Right atrium auricular region (tissue), 2 donors: ENCODE measurements at regions not wholly inside any gene's neighbourhood (a gene's known extent, or its start where the extent isn't known, plus 50 kb on each side); places are given as distances from the start of the nearest gene placed in this dataset.

Source experiments
- DNase-seq: peaks from one replicate; pipeline ENCODE4 v3.0.0-alpha.2; 2019; ENCODE audit warnings: low spot score
- H3K27ac ChIP-seq, 2 donors: fragments of 200-600 bp; sonication (generic); 1 replicate in 1 of 2; 2 replicates in 1 of 2; pipeline ENCODE4 v1.5.1; 2016 to 2019
- H3K27me3 ChIP-seq, 2 donors: fragments of 200-600 bp; sonication (generic); one replicate each; pipeline versions ENCODE4 v1.5.1 to v1.6.0; 2017 to 2019
- H3K36me3 ChIP-seq: fragments of 200-600 bp; sonication (generic); one replicate; pipeline ENCODE4 v1.5.1; 2016
- H3K4me1 ChIP-seq, 2 donors: fragments of 200-600 bp; sonication (generic); one replicate each; pipeline versions ENCODE4 v1.5.1 to v1.6.0; 2017 to 2019
- H3K4me3 ChIP-seq, 2 donors: fragments of 200-600 bp; sonication (generic); 1 replicate in 1 of 2; 2 replicates in 1 of 2; pipeline ENCODE4 v1.5.1; 2017 to 2019; ENCODE audit warnings: mild to moderate bottlenecking in 1 of 2, moderate library complexity in 1 of 2
- H3K9me3 ChIP-seq, 2 donors: fragments of 200-600 bp; sonication (generic); one replicate each; pipeline ENCODE4 v1.5.1; 2019
- CTCF ChIP-seq, 2 donors: fragments of 200-600 bp; sonication (generic); IDR thresholded peaks; one replicate each; pipeline ENCODE4 v1.5.1; 2019; ENCODE audit warnings: antibody characterized with exemption in 2 of 2

DNA sequence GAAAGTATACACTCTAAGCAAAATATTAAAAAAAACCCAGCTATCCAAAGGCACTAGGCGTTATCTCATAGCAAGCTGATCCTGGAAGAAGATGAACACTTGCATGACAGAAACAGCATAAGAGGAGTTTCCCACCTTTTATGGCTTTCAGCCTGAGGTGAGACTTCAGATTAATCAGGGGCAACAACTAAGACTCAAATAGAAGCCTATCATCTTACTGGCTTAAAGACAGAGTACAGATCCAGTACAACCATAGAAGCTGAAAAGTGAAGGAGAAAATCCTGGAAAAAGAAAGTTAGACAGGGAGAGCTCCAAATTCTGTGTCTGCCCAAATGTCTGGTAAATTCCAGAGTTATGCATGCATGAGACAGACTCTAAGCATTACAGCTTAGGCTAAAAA lies 360.8 kb upstream of the KCNN2 start:
- Histone ChIP-seq H3K4me3 (no peak overlapping the region), H3K27ac (no peak overlapping the region), H3K36me3 (no peaks in the 10 kb centered on the region), H3K27me3 (no peaks in the 10 kb centered on the region), H3K4me1 (no peaks in the 10 kb centered on the region), H3K9me3 (no peaks in the 10 kb centered on the region)
- TF ChIP-seq CTCF (IDR thresholded peaks at IDR 0.05): no peak
- DNase-seq: no peak

DNA sequence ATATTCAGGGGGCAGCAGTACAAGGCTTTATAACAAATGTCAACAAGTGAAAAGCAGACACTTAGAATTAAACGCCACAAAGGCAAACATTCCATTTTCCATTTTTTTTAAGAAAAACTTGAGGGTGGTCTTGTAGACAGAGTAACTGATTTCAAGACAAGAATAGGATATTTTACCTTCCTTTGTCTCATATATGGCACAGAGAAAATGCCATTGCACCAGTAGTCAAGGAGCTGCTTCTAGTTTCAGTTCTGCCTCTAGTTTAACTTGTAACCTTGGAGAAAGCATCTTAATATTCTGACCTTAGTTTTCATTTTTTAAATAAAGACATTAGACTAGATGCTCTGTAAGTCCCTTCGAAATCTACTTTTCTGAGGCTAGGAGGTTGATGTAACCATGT lies 355.3 kb upstream of the KCNN2 start:
- Histone ChIP-seq H3K27me3 (no peaks in the 10 kb centered on the region), H3K27ac (no peak overlapping the region)
- no peak for DNase-seq

DNA sequence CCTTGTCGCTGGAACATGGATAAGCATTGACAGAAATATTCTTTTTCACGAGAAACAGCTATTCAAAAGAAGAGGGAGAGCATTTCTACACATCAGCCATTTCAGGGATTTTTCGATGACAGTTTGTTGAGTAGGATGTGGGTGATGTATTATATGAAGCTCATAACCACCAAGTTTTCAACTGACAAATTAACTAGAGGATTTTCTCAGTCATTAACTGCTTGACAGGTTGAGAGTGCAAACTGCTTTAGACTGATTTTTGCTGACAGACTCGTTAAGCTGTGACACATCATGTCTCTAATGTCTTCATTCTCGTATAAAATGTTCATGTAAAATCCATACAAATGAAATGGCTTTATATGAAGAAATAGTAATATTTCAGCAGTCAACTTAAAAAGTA lies 354.2 kb upstream of the KCNN2 start:
- Histone ChIP-seq H3K4me3 (no peak overlapping the region), H3K9me3 (no peaks in the 10 kb centered on the region), H3K4me1 (no peaks in the 10 kb centered on the region), H3K27ac (no peak overlapping the region), H3K36me3 (no peaks in the 10 kb centered on the region), H3K27me3 (no peaks in the 10 kb centered on the region)
- no peak for DNase-seq
- TF ChIP-seq CTCF (IDR thresholded peaks at IDR 0.05): no peak

More for the DNA sequence above, 355.3 kb upstream of the KCNN2 start:
- no peak overlapping the region for H3K4me3 ChIP-seq
- H3K9me3 ChIP-seq: no peaks in the 10 kb centered on the region
- no peak for TF ChIP-seq CTCF (IDR thresholded peaks at IDR 0.05)
- no peaks in the 10 kb centered on the region for H3K36me3 ChIP-seq
- H3K4me1 ChIP-seq: no peaks in the 10 kb centered on the region

- Histone ChIP-seq H3K27me3 (no peaks in the 10 kb centered on the region), H3K4me3 (no peak overlapping the region), H3K36me3 (no peaks in the 10 kb centered on the region), H3K9me3 (no peaks in the 10 kb centered on the region), H3K27ac (no peak overlapping the region), H3K4me1 (no peaks in the 10 kb centered on the region)
- no peak for TF ChIP-seq CTCF (IDR thresholded peaks at IDR 0.05)
- no peak for DNase-seq
These were observed 351.5 kb upstream of the KCNN2 start for GRCh38 chr5:114010362-114010761.

- TF ChIP-seq CTCF (IDR thresholded peaks at IDR 0.05): peak in 1 of 2 donors; percentile 61
- H3K9me3 ChIP-seq: no peaks in the 10 kb centered on the region
- no peak for DNase-seq
- H3K36me3 ChIP-seq: no peaks in the 10 kb centered on the region
- H3K27ac ChIP-seq: no peak overlapping the region
- no peak overlapping the region for H3K4me3 ChIP-seq
- H3K4me1 ChIP-seq: no peaks in the 10 kb centered on the region
- no peaks in the 10 kb centered on the region for H3K27me3 ChIP-seq
These were observed 343.7 kb upstream of the KCNN2 start for GRCh38 chr5:114018186-114018585.

DNA sequence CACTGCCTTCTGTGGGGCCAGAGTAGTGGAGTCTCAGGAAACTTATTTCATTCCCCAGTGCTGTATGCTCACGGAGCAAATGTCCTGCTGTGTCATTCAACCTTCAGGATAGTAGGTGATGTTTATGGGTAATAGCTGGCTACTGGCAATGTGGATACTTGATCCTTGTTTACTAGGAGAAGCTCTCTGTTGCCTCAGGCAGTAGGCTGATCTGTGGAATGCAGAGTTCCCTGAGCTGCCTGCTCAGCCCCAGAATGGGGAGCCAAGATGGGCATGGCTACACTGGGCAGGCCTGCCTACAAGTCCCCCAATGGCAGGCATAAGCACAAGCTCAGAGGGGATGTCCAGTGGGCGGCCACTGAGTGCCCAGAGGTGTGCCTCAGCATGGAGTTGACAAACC lies 323.1 kb upstream of the KCNN2 start:
- peaks cover 0 to 13% of the 10 kb centered on the region in 2 donors for H3K9me3 ChIP-seq
- H3K27me3 ChIP-seq: no peaks in the 10 kb centered on the region
- H3K36me3 ChIP-seq: no peaks in the 10 kb centered on the region
- no peak for DNase-seq
- H3K4me1 ChIP-seq: no peaks in the 10 kb centered on the region
- H3K27ac ChIP-seq: no peak overlapping the region
- no peak overlapping the region for H3K4me3 ChIP-seq
- TF ChIP-seq CTCF (IDR thresholded peaks at IDR 0.05): no peak
